Endometrium (tissue), 2 donors: ENCODE measurements at regions not wholly inside any gene's neighbourhood (a gene's known extent, or its start where the extent isn't known, plus 50 kb on each side); places are given as distances from the start of the nearest gene placed in this dataset.

Source experiments
- FAIRE-seq: peaks from 2 replicates; lab custom pipeline; 2012; peaks lifted over from hg19 to GRCh38; lab: Jason Lieb, UNC
- donor health status: control.
- donor health status: control.

DNA sequence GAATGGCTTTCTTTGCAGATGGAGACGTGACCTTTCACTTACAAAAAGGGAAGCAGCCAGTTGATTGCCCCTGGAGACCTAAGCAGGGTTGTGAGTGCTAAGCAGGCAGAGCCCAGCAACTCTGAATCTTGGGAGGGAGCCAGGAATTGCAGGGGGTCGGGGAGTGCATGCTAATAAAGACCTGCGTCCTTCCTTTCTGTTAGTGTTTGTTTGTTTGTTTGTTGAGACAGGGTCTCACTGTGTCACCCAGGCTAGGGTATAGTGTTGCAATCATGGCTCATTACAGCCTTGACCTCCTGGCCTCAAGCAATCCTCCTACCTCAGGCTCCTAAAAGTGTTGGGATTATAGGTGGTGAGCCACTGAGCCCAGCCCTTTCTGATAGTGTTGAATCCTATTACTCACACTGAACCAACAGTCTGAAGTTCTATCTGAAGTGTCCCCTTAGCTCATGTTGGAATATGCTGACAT lies 137.4 kb downstream of the CEP135 start:
- no peak for FAIRE-seq

DNA sequence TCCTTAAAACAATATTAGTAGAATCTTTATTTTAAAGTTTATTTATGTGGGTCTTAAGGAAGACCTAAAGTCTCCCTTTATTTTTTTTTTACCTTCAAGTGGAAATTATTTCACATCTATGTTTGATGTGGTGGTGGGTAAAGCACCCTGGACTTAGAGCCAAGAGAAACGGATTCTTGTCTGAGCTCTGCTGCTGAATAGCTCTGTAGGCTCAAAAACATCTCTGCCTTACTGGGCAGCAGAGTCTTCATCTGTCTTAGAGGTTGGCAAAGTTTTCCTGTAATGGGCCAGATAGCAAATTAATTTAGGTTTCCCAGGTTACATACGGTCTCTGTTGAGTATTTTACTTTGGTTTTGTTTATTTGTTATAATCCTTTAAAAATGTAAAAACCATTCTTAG lies 136.5 kb downstream of the CEP135 start:
- FAIRE-seq, result no peak

DNA sequence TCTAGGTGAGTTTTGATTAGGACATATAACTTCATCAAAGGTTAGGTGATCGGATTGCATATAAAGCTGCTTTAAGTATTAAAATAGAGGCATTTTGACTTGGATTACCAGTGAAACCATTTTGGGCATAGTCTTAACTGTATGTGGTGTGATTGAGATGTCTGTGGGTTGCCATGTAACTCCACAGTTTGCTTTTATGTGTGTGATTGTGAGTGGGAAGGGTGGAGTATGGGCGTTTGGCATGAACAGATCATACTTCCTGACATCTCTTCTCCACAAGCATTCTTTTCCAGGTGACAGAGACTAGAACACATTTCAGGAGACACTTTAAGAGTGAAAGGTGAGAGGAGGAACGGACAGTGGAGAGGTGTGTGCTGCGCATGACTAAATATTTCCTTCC lies 136.1 kb downstream of the CEP135 start:
- no peak for FAIRE-seq
